Hepatic stellate cell (primary cell): ENCODE measurements at regions not wholly inside any gene's neighbourhood (a gene's known extent, or its start where the extent isn't known, plus 50 kb on each side); places are given as distances from the start of the nearest gene placed in this dataset.
A peak's percentile ranks its signal among the peaks of the same experiment; 100 is the strongest.
"Not testable (repeated sequence)": the region's sequence is repeated elsewhere in the genome, so short reads cannot be mapped to it uniquely, and the experiment has no call there.

Source experiments
- DNase-seq: peaks from one replicate; pipeline ENCODE4 v3.0.0; 2011; ENCODE audit warnings: low spot score

GRCh38 chrX:92081250-92081649 is 302.1 kb downstream of the PCDH11X start:
- not testable (repeated sequence) for DNase-seq

- not testable (repeated sequence) for DNase-seq
Observed at GRCh38 chrX:92090756-92091155, 311.6 kb downstream of the PCDH11X start.

DNA sequence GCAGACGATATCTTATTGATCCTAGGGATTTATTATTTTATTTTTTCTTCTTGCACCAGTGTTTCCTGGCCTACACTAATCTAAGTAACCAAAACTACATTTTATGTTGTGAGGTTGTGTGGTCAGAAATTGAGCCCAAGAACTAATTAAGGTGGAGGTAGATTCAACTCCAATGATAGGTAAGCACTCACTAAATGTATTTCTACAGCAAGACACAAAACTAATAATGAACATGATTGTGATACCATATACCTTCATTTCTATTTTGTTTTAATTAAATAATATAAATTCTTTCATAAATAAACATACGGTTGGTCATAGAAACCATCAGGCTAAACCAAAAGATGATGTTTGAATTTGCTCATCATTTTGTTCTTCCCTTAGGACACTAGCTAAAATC is 319.0 kb downstream of the PCDH11X start:
- not testable (repeated sequence) for DNase-seq

DNA sequence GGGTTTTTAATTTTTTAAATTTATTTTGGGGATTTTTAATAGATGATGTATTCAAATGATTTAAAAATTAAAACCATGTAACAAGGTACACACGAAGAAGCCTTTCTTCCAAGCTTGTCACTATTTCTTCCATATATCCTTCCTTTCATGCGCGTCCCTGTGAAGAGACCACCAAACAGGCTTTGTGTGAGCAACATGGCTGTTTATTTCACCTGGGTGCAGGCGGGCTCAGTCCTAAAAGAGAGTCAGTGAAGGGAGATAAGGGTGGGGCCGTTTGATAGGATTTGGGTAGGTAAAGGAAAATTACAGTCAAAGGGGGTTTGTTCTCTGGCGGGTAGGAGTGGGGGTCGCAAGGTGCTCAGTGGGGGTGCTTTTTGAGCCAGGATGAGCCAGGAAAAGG is 320.9 kb downstream of the PCDH11X start:
- DNase-seq = not testable (repeated sequence)

GRCh38 chrX:92105693-92106092 is 326.5 kb downstream of the PCDH11X start:
- DNase-seq = not testable (repeated sequence)

- not testable (repeated sequence) for DNase-seq
Observed at GRCh38 chrX:92106671-92107070, 327.5 kb downstream of the PCDH11X start.

DNA sequence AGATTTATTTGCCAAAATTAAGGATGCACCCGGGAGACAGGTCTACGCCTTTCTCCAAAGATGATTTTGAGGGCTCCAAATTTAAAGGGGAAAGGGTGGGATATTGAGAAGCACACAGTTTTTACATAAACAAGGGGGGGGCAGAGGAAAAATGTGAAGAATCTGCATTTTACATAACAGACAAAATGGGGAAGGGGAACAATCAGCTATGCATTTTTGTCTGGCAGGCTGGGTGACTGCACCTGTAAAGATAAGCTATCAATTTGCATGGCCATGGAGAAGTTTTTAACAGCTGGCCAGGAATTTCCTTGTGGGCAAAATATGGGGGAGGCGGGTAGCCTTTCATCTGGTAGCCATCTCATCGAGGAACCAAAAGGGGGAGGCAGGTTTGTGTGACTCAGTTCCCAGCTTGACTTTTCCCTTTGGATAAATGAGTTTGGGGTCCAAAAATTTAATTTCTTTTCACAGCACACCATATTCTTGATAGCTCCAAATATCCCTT is 331.3 kb downstream of the PCDH11X start:
- not testable (repeated sequence) for DNase-seq

DNA sequence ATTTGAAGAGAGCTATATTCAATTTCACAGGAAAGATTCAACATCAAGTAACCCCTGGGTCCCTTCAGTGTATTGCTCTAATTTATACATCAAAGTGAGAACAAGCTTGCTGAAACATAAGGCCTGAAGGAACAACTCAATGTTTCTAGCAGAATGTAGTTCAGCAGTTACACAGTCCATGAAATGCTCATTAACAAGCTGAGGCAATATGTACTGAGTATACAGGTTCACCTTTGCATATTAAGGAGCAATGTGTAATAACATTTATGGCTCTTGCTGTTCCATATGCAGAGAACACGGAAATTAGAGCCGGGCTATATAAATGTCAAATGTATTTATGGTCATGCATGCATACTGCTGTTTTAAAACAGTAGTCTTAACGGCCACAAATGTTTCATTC is 338.5 kb downstream of the PCDH11X start:
- DNase-seq = not testable (repeated sequence)

DNA sequence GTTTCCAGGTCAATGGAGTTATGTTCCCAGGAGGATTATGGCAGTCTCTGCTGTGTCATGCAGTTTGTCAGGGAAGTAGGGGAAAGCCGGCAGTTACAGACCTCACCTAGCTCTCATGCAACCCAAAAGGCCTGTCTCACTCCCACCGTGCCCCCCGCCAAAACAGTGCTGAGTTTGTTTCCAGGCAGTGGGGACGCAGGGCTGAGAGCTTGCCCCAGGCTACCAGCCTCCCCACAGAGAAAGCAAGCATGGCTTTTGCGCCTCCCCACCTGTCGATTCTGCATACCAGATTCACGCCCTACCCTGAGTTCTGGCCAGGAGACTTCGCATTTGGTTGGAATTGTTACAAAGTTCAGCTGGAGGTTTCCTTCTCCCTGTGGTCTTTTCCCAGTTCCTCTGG is 383.9 kb downstream of the PCDH11X start:
- DNase-seq = not testable (repeated sequence)

DNA sequence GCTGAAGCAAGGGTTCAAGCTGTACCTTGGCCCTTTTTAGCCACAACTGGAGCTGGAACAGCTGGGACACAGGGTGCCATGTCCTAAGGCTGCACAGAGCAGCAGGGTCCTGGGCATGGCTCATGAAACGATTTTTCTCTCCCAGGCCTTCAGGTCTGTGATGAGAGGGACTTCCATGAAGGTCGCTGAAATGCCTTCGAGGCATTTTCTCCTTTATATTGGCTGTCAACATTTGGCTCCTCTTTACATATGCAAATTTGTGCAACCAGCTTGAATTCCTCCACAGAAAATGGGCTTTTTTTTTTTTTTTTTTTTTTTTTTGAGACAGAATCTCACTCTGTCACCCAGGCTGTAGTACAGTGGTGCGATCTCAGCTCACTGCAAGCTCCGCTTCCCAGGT is 430.8 kb downstream of the PCDH11X start:
- no peak for DNase-seq

- no peak for DNase-seq
Observed at GRCh38 chrX:92213786-92214185, 434.6 kb downstream of the PCDH11X start.

DNA sequence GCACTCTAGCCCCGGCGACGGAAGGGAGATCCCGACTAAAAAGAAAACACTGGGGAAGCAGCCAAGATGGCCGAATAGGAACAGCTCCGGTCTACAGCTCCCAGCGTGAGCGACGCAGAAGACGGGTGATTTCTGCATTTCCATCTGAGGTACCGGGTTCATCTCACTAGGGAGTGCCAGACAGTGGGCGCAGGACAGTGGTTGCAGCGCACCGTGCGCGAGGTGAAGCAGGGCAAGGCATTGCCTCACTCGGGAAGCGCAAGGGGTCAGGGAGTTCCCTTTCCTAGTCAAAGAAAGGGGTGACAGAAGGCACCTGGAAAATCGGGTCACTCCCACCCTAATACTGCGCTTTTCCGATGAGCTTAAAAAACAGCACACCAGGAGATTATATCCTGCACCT is 435.8 kb downstream of the PCDH11X start:
- DNase-seq = not testable (repeated sequence)

GRCh38 chrX:92224406-92224805 is 445.2 kb downstream of the PCDH11X start:
- no peak for DNase-seq

DNA sequence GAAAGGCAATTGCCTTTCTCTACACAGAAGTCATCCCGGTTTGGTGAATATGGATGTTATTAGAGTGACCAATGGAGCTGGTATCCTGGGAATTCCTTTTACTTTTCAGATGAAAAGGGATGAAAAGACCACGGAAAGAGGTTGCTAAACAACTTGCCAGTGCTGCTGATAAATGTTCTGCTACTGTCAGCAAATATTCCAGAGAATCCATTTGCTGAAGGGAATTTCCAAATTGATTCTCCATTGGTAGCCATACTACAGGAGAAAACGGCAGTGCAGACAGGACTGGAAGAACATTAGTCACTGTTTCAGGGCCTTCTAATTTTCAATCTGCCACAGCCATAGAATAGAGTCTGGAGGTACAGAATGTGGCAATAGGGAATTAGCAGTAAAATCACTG is 451.5 kb downstream of the PCDH11X start:
- DNase-seq = no peak

DNA sequence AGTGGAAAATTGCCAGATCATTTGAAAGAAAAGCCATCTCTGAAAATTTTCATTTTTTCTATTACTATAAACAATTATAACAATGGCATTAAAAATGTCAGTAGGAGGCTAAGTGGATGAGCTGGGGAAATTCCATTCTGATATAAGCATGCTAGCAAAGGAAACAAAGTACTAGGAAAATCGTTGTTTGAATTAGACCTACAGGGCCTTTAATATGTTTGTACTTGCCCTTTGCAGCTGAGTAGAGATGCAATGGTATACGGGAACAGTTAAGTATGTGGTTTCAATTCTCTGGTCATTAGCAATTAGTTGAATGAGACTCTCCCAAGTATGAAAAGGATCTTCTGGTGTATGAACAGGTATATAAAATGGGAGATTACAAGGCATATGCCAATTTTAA is 452.2 kb downstream of the PCDH11X start:
- no peak for DNase-seq

- DNase-seq = no peak
Observed at GRCh38 chrX:92232182-92232581, 453.0 kb downstream of the PCDH11X start.

DNA sequence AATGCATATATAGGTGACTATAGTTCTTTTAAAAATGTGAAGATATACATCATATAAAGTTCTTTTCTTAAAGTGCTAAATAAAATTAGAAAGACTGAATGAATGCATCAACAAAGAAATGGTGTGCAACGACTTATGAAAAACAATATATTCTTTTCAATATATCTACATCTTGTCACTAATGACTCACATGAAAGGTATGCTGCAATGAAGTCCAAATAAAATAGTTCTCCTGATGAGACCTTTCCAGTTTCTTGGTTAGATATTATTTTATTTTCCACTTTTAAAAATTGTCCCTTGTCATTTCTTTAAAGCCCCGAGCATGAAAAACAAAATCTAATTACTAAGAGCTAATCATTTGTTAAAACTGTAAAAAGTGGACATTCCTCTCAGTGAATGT is 462.1 kb downstream of the PCDH11X start:
- DNase-seq = no peak

- peak; percentile 0 for DNase-seq
Observed at GRCh38 chrX:92247076-92247475, 467.9 kb downstream of the PCDH11X start.

DNA sequence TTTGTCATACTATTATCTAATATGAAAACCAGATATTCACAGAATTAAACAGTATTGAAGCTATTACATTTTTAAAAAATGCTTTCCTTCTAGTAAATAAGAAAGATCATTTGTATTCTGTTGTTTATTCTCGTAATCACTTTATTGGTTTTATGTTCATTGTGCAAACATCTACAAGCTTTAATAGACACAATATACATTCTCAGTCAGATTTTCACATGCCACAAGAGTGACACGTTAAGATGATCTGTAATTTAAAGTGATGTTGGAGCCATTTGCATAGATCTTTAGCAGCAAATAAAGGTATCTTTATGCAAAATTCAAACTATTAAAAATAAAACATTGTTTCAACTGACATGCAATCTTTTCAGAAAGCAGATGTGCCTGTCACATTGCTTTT is 469.9 kb downstream of the PCDH11X start:
- no peak for DNase-seq

DNA sequence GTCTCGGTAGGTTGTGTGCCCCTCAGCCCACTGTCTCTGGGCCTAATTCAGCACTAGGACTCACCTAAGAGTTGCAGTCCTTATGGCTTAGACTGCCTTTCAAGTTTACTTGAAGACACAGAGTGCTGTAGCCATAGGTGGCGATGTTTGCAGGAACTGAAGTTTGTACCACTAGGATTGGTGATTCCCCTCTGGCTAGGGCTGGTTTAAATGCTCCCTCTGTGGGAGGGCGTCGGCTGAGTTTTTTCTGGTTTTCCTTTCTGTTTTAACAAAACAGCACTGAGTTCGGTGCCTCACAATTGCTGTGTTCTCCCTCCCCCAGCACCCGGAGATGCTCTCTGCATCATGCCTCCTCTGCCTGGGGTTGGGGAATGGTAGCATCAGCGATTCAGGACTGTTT is 480.9 kb downstream of the PCDH11X start:
- DNase-seq = no peak

DNA sequence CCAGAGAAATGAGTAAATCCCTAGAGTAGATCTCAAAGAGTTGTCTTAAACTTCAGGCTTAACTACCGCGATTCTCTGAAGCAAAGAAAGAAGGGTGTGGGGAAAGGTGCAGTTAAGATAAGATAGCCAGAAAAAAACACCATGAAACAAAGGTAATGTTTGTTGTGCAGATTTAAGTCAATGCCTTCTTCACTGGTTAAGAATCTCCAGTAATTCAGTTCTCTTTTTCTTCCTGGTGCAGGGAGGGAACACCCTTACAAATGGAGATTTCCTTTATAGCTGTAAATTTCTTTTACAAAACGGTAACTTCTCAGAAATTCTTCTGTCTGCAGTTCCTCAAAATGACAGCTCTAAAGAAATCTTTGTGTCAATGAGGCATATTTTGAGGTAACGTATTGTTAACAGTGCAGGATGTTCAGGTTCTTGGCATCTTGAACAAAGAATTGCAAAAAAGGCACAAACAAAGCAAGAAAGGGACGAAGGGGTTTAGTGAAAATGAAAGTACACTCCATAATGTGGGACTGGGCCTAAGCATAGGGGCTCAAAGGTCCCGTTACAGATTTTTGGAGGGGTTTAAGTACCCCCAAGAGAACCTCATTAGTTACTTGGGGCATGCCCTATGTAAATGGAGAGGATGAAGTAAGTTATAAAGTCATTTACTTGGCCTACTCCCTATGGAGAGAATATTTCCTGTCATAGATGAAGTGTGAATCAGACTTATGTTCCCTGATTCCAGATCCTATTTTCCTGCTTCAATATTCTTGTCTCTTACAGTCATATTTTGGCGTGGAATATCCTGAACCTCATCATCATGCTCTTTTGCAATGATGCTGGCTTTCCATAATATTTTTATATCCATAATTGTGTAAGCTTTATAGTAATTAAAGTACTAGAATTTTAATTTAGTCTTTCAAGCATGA is 492.0 kb downstream of the PCDH11X start:
- DNase-seq = no peak

DNA sequence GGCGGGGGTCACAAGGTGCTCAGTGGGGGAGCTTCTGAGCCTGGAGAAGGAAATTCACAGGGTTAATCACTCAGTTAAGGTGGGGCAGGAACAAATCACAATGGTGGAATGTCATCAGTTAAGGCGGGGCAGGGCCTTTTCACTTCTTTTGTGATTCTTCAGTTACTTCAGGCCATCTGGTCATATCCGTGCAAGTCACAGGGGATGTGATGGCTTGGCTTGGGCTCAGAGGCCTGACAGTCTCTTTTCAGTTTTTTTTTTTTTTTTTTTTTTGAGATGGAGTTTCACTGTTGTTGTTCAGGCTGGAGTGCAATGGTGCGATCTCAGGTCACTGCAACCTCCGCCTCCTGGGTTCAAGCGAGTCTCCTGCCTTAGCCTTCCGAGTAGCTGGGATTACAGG is 499.4 kb downstream of the PCDH11X start:
- not testable (repeated sequence) for DNase-seq

- DNase-seq = not testable (repeated sequence)
Observed at GRCh38 chrX:92280347-92280746, 501.2 kb downstream of the PCDH11X start.

GRCh38 chrX:92283308-92283707 is 504.1 kb downstream of the PCDH11X start:
- DNase-seq = no peak
